IPS DF 6.9 (cell line): ENCODE measurements at regions not wholly inside any gene's neighbourhood (a gene's known extent, or its start where the extent isn't known, plus 50 kb on each side); places are given as distances from the start of the nearest gene placed in this dataset.

Experiments
- DNase-seq: peaks from one replicate; pipeline ENCODE4 v3.0.0-alpha.2; 2013; ENCODE audit warnings: low read depth, low spot score
- H3K27ac ChIP-seq: one replicate; pipeline ENCODE4 v1.5.1; 2013; ENCODE audit warnings: low read length, control low read depth
- H3K27me3 ChIP-seq: 2 replicates; pipeline ENCODE4 v1.6.1; 2013; ENCODE audit warnings: mild to moderate bottlenecking, low read length; ENCODE audit not compliant: control insufficient read depth, insufficient read depth
- H3K36me3 ChIP-seq: 2 replicates; pipeline ENCODE4 v1.6.1; 2013; ENCODE audit warnings: low read length; ENCODE audit not compliant: control insufficient read depth, insufficient read depth
- H3K4me1 ChIP-seq: 2 replicates; pipeline ENCODE4 v1.6.1; 2013; ENCODE audit warnings: low read length; ENCODE audit not compliant: control insufficient read depth, insufficient read depth
- H3K4me3 ChIP-seq: 2 replicates; pipeline ENCODE4 v1.5.1; 2013; ENCODE audit warnings: mild to moderate bottlenecking, low read length
- H3K9me3 ChIP-seq: 2 replicates; pipeline ENCODE4 v1.6.1; 2013; ENCODE audit warnings: low read length, inconsistent platforms; ENCODE audit not compliant: control insufficient read depth, insufficient read depth
- WGBS: extraction: QIAGEN DNeasy Blood & Tissue Kit; methylation state at CpG from one replicate; pipeline ENCODE4 v1.1.7; 2013; ENCODE audit warnings: mixed read lengths, missing lambda C conversion rate; ENCODE audit not compliant: insufficient read length, insufficient coverage; 5-methylcytosine and 5-hydroxymethylcytosine counted together

GRCh38 chr14:61891810-61892209 lies 129.6 kb downstream of the SNAPC1 start:
- Histone ChIP-seq H3K27ac (no peak overlapping the region), H3K27me3 (no peaks in the 10 kb centered on the region), H3K4me1 (peaks cover 2% of the 10 kb centered on the region; the same call in 1 of the 2 replicates), H3K9me3 (no peaks in the 10 kb centered on the region), H3K36me3 (no peaks in the 10 kb centered on the region), H3K4me3 (no peak overlapping the region)
- DNase-seq, result no peak
- 100% methylated on average over 3 of the region's 4 CpGs for WGBS

DNA sequence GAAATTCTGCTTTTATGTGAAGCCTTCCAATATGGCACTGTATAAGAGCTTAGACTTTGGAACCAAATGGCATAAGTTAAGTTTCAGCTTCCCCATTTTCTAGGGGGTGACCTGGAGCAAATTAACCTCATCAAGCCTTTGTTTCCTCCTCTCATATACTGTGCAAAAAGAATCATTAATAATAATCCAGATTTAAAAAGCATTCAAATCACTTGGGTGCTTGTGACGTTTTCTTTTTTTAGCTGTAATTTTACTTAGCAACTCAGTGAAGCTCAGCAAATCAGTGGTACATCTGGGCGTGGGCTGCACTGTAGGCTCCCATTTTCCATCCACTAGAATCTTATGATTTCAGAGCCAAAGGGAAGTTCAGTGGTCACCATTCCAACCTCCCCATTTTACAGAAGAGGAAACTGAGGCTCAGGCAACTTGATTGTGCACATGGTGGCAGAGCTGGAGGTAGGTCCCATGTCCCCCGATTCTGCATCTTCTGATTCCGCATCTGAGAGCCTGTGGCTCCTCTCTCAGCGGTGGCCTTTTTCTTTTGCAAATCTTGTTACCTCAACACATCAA lies 131.2 kb downstream of the SNAPC1 start:
- Histone ChIP-seq H3K36me3 (no peaks in the 10 kb centered on the region), H3K4me1 (peaks cover 2% of the 10 kb centered on the region; the same call in 1 of the 2 replicates), H3K4me3 (no peak overlapping the region), H3K9me3 (no peaks in the 10 kb centered on the region), H3K27ac (no peak overlapping the region), H3K27me3 (no peaks in the 10 kb centered on the region)
- no peak for DNase-seq
- no CpG with 5 or more reads among the region's 5 CpGs for WGBS

DNA sequence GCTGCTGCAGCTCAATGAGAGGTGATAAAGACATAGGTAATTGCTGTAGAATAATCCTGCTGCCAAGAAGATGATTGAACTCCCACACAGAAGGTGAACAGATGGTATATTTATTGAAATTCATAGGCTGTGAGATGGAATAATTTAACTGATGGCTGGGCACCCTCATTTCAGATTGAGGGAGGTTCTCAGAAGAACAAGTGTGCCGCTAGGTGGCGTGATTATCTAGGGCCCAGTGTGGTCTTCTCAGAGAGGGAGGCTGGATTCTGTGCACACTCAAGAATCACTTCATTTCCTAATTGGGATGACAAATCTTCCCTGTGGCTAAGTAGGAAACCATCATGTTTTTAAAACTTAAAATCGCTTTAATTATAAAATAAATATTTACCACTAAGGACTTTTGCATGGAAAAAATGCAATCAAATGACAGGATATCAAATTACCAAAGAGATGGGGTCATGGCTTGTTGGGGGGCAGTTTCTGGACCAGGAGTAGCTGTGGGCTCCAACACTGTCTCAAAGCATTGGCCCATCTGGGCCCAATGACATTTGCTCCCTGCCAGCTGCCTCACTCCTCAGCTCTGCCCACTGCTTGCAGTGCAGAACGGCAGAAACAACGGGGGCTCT lies 132.3 kb downstream of the SNAPC1 start:
- no peak for DNase-seq
- Histone ChIP-seq H3K27ac (no peak overlapping the region), H3K27me3 (no peaks in the 10 kb centered on the region), H3K36me3 (no peaks in the 10 kb centered on the region), H3K9me3 (no peaks in the 10 kb centered on the region), H3K4me3 (no peak overlapping the region), H3K4me1 (peaks cover 2% of the 10 kb centered on the region; the same call in 1 of the 2 replicates)
- WGBS, result no CpG with 5 or more reads among the region's 5 CpGs

GRCh38 chr14:61897300-61897699 lies 135.1 kb downstream of the SNAPC1 start:
- Histone ChIP-seq H3K36me3 (no peaks in the 10 kb centered on the region), H3K4me3 (no peak overlapping the region), H3K9me3 (no peaks in the 10 kb centered on the region), H3K4me1 (no peaks in the 10 kb centered on the region), H3K27me3 (no peaks in the 10 kb centered on the region), H3K27ac (no peak overlapping the region)
- no peak for DNase-seq
- no CpG with 5 or more reads among the region's 3 CpGs for WGBS

DNA sequence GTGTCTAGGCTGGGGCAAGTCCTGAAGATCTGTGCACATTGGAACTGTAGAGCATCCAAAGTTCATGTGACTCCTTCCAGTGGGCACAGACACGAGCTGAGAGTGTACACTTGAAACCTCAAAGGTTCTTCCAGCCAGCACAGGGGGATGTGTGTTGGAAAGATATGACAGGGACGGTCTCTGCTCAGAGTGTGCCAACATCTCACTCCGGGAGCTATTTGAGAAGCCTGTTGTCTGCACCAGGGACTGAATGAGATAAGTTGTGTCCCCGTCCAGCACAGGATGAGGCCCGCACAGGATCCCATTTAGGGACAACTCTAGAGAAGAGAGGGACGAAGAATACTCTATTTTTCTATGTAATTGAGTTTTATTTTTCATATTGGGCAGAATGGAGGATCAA lies 136.3 kb downstream of the SNAPC1 start:
- WGBS, result no CpG with 5 or more reads among the region's 6 CpGs
- Histone ChIP-seq H3K27ac (no peak overlapping the region), H3K4me1 (no peaks in the 10 kb centered on the region), H3K4me3 (no peak overlapping the region), H3K27me3 (no peaks in the 10 kb centered on the region), H3K36me3 (no peaks in the 10 kb centered on the region), H3K9me3 (no peaks in the 10 kb centered on the region)
- no peak for DNase-seq

- Histone ChIP-seq H3K9me3 (no peaks in the 10 kb centered on the region), H3K4me3 (no peak overlapping the region), H3K4me1 (0 out of 2 replicates have a peak, but pooled peaks cover 3% of the 10 kb centered on the region), H3K27me3 (no peaks in the 10 kb centered on the region), H3K27ac (no peak overlapping the region), H3K36me3 (no peaks in the 10 kb centered on the region)
- no peak for DNase-seq
- no CpG with 5 or more reads among the region's 4 CpGs for WGBS
These were observed 137.3 kb downstream of the SNAPC1 start for GRCh38 chr14:61899497-61899896.

- WGBS, result no CpG with 5 or more reads among the region's 2 CpGs
- H3K27ac ChIP-seq, result no peak overlapping the region
- DNase-seq, result no peak
- H3K27me3 ChIP-seq, result no peaks in the 10 kb centered on the region
- H3K36me3 ChIP-seq, result no peaks in the 10 kb centered on the region
- 0 out of 2 replicates have a peak, but pooled peaks cover 3% of the 10 kb centered on the region for H3K4me1 ChIP-seq
- no peak overlapping the region for H3K4me3 ChIP-seq
- no peaks in the 10 kb centered on the region for H3K9me3 ChIP-seq
These were observed 142.7 kb downstream of the SNAPC1 start for GRCh38 chr14:61904946-61905345.

DNA sequence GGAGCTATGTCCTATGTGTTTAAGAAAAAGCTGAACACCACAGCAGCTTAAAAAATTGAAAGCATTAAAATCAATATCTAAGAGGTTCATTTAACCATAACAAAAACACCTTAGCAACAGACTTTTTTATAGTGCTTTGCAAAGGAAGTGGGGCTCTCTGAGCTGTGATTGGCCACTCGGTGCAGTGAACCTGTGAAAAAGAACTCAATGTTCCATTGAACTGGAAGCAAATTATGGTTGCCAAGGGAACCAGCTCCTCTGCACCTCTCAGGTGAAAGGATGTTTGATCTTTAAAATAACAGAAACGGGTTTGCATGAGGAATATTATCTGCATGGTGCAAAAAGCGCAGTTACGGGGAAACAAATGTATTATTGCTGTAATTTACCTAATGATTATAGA lies 149.4 kb downstream of the SNAPC1 start:
- Histone ChIP-seq H3K4me1 (no peaks in the 10 kb centered on the region), H3K36me3 (no peaks in the 10 kb centered on the region), H3K27me3 (no peaks in the 10 kb centered on the region), H3K9me3 (no peaks in the 10 kb centered on the region), H3K4me3 (no peak overlapping the region), H3K27ac (no peak overlapping the region)
- no CpG with 5 or more reads among the region's 4 CpGs for WGBS
- DNase-seq, result no peak

DNA sequence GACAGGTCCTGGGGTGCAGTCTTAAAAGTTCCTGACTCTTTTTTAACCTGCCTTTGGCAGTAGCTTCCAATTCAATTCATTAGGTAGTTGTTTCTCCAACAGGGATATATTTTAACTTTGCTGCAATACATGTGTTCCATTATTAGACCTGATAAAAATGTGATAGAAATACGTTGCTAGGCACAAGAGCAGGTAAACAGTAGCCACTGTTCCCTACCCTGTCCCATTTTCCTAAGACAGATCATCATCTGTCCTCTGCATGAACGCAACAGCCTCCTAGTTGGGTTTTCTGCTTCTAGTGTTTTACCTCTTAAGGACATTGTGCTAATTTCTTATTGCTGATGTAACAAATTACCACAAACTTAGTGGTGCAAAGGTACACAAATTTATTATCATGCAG lies 156.8 kb downstream of the SNAPC1 start:
- no peaks in the 10 kb centered on the region for H3K9me3 ChIP-seq
- H3K36me3 ChIP-seq, result no peaks in the 10 kb centered on the region
- WGBS, result no CpG with 5 or more reads among the region's 2 CpGs
- H3K27me3 ChIP-seq, result 0 out of 2 replicates have a peak, but pooled peaks cover 2% of the 10 kb centered on the region
- H3K4me1 ChIP-seq, result no peaks in the 10 kb centered on the region
- no peak for DNase-seq
- no peak overlapping the region for H3K4me3 ChIP-seq
- H3K27ac ChIP-seq, result no peak overlapping the region

DNA sequence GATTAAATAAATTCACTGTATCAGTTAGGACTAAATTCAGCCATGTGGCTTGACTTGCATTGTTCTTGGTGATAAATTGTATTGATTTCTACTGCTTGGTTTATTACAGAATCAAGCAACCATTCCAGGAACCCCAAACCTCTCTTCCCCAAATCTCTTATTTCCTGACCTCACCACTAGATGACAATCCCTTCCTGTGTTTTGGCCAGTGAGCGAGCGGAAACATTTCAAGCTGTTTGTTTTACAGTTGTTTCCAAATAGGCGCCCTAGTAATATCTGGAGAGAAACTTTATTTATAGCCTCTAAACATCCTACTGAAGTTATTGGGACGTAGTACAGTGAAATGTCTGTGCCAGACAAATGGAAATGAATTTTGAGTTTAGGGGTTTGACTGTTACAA lies 161.1 kb downstream of the SNAPC1 start:
- no peak for DNase-seq
- no peaks in the 10 kb centered on the region for H3K36me3 ChIP-seq
- no peak overlapping the region for H3K27ac ChIP-seq
- H3K4me1 ChIP-seq, result no peaks in the 10 kb centered on the region; the same call in 1 of the 2 replicates
- H3K4me3 ChIP-seq, result no peak overlapping the region
- H3K27me3 ChIP-seq, result 0 out of 2 replicates have a peak, but pooled peaks cover 2% of the 10 kb centered on the region
- H3K9me3 ChIP-seq, result no peaks in the 10 kb centered on the region
- WGBS, result no CpG with 5 or more reads among the region's 4 CpGs

DNA sequence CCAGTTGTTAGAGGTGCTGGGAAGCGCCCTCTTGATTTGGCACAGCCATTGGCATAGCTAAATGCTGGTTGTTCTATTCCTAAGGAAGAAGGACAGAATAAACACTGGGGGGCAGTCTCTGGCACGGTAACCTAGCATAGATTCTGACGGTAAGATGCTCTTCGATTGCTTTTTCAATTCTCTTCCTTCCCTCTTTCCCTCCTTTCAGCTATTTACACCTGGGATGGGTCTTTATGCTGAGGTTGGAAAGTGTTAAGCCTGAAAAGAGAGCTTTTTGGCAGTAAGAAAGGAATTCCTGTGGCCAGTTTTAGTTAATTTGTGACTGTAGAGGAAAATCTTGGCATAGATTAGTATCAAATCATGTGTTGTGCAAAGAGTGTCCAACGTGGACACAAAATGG lies 162.8 kb downstream of the SNAPC1 start:
- no peaks in the 10 kb centered on the region; the same call in 1 of the 2 replicates for H3K4me1 ChIP-seq
- DNase-seq, result no peak
- no CpG with 5 or more reads among the region's 5 CpGs for WGBS

More for the DNA sequence above, 162.8 kb downstream of the SNAPC1 start:
- no peak overlapping the region for H3K27ac ChIP-seq
- 0 out of 2 replicates have a peak, but pooled peaks cover 2% of the 10 kb centered on the region for H3K27me3 ChIP-seq
- H3K36me3 ChIP-seq, result no peaks in the 10 kb centered on the region
- no peak overlapping the region for H3K4me3 ChIP-seq
- no peaks in the 10 kb centered on the region for H3K9me3 ChIP-seq
